ENCODE measurements at regions not wholly inside any gene's neighbourhood (a gene's known extent, or its start where the extent isn't known, plus 50 kb on each side); places are given as distances from the start of the nearest gene placed in this dataset.
"Not testable (repeated sequence)": the region's sequence is repeated elsewhere in the genome, so short reads cannot be mapped to it uniquely, and the experiment has no call there.

DNA sequence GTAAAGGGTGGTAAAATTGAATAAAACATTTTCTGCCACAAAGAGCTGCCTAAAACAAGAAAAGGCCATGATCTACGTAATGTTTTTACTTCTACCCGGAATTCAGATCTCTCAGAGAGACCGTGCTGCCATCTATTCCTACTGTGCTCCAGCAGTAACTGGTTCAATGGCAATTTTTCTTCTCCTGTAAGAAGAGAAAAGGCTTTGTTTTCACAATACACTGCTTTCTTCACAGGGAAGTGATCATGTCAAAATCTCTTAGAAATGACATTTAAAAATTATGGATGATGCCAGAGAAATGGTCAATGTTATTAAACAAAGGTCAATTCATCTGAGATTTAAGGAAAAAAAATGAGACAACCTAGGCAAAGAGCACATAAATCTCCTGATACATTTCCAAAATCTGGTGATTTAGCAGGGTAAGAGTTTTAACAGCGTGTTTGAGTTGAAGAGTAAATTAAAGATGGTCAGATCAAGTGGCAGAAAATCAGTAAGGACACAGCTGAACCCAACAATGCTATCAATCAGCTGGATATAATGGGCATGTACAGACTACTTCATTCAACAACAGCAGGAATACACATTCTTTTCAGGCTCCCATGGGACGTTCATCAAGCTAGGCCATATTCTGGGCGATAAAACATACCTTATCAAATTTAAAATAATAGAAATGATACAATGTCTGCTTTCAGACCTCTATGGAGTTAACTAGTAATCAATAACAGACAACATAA is 523.1 kb downstream of the CHSY3 start:
- DNase-seq: no peak

DNA sequence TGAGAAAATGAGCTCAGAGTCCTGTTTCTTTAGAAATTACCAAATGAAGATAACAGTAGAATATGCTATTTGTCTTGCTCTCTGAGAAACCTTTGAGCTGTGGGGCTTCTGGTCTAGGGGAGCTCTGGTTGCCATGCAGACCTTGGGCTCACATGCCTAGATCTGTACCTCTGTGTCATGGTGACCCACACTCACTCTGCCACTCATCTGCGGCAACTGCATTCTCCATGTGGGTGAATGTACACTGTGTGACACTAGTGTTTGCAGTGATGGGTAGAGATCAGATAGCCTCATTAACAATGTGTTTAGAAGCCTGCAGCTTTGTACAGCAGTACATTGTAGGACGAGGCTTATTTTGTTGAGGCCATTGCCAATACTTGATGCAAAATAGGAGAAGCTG is 521.2 kb downstream of the CHSY3 start:
- no peak for DNase-seq

DNA sequence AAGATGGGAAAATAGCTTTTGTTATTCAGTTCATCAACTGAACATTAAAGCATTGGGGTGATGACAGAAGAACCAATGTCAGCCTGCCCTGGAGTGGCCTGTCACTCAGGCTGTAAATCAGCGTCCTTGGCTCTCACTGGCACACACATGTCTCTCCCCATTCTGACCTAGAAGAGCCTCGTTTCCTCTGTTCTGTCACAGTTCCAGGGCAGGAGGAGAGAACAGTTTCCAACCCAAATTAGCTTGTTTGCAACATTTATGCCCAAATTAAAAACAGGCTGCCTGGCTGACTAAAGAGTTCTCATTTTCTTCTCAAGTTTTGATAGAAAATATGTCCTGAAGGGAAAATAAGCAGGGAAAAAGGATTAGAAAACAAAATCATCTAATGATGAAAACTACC is 520.1 kb downstream of the CHSY3 start:
- peak; percentile 3 for DNase-seq

GRCh38 chr5:130402906-130403305 is 498.6 kb downstream of the CHSY3 start:
- no peak for DNase-seq

- peak; percentile 63 for DNase-seq
These were observed 495.8 kb downstream of the CHSY3 start for GRCh38 chr5:130400091-130400490.

- no peak for DNase-seq
These were observed 494.6 kb downstream of the CHSY3 start for GRCh38 chr5:130398825-130399224.

GRCh38 chr5:130397727-130398126 is 493.5 kb downstream of the CHSY3 start:
- not testable (repeated sequence) for DNase-seq

- DNase-seq: no peak
These were observed 492.9 kb downstream of the CHSY3 start for GRCh38 chr5:130397132-130397531.

DNA sequence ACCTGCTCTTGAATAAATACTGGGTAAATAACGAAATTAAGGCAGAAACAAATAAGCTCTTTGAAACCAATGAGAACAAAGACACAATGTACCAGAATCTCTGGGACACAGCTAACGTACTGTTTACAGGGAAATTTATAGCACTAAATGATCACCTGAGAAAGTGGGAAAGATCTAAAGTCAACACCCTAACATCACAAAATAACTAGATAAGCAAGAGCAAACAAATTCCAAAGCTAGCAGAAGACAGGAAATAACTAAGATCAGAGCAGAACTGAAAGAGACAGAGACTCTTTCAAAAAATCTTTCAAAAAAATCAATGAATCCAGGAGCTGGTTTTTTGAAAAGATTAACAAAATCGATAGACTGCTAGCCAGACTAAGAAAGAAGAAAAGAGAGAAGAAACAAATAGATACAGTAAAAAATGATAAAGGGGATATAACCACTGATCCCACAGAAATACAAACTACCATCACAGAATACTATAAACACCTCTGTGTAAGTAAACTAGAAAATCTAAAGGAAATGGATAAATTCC is 487.5 kb downstream of the CHSY3 start:
- DNase-seq: not testable (repeated sequence)

GRCh38 chr5:130386155-130386554 is 481.9 kb downstream of the CHSY3 start:
- no peak for DNase-seq

- no peak for DNase-seq
These were observed 481.4 kb downstream of the CHSY3 start for GRCh38 chr5:130385656-130386055.

- DNase-seq: no peak
These were observed 461.7 kb downstream of the CHSY3 start for GRCh38 chr5:130365956-130366355.

GRCh38 chr5:130350131-130350530 is 445.9 kb downstream of the CHSY3 start:
- peak; percentile 35 for DNase-seq

DNA sequence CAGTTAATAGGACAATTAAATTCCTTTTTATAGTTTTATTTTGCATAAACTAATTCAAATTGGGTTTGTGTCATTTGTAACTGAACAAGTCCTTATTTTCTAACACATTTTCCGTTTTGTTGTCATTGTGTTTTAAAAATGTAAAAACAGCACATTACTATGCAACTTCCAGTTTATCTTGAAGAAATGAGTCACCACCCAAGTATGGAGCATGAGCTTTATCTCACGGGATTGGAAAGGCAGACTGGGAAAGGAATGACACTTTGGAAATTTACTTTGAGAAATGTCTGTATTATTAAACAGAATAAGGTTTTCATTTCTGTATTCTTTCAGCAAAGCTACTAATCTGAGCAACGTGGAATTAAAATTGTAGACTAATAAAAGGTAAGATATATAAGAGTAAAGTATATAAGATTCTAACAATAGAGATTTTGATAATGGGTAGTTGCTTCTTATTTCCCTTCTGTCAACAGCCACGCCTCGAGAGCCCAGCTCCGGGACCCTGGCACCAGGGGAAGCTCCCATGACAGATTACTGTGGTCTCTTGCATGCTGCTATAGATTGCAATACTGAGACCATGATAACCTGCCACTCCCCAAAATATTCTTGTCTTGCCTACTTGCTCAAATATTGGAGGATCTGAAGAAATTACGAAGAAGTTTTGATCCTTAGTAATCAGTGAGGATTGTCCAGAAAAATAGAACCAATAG is 433.1 kb downstream of the CHSY3 start:
- DNase-seq: peak; percentile 77

DNA sequence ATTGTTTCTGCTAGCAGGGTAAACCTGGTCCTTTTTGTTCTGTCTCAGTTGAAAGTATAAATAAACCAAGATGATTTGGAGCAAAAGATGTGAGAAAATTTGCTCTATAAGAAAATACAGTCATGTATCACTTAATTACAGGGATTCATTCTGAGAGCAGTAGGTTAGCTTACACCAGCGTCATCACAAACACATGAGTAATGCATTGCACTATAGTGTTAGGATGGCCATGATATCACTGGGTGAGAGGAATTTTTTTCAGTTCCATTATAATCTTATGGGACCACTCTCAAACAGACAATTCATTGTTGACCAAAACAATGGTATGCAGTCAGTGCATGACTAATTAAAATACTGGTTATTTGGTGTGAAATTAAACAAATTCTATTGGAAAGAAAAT is 430.9 kb downstream of the CHSY3 start:
- peak; percentile 23 for DNase-seq

GRCh38 chr5:130333089-130333488 is 428.8 kb downstream of the CHSY3 start:
- DNase-seq: peak; percentile 66

GRCh38 chr5:130331332-130331731 is 427.1 kb downstream of the CHSY3 start:
- no peak for DNase-seq

DNA sequence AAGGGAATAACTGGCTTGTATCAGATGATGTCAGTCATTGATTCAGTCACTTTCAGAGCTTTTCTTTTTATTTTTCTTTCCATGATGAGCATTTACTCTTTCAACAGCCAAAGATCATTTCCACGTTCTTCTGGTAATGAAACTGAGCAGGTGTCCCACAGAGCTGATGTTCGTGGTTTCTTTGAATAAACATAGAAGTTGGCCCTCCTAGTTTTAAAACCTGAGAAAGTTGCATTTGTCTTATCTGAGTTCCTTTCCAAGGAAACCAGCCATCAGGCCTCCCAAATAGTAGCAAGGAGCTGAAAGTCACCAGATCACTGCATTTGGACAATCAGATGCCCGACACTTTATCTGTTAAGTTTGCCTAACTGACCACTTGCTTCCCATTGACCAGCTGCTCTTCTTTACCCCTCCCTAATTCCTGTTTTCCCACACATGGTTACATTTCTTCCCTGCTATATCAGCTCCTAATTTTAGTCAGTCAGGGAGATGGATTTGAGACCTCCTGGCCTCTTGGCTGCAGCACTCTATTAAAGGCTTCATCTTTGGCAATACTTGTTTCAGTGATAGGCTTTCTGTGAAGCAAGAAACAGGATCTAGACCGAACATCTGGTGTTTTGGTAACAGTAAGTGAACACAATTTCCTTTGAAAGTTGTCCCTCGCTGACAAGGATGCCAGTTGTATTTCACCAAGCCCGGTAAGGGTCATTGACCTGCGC is 420.8 kb downstream of the CHSY3 start:
- no peak for DNase-seq

DNA sequence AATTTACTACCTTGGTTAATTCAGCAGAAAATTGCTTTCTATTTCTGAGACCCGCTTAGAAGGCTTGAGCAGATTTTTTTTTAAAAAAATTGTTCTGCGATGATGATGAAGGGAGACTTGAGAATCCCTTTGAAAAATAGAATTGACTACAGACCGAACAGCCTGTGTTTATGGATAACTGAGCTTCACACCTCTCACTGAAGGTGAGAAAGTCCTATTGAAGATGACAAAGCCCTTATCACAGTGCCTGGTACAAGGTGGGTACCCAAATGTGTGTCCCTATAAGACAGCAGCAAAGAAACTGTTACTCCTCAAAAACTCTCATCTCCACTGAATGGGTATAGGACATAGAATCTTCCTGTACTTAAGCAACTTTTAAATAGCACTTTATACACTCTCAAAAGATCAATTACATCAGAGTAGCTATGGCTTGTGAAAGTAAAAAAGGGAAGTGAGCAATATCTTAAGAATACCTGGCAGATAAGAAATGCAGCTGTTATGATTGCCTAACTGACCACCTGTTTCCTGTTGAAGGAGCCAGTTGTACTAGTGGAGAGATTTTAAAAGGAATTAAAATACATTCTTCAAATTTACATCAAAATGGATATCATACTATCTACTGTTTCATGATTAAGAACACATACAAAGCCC is 419.7 kb downstream of the CHSY3 start:
- peak; percentile 11 for DNase-seq

- DNase-seq: no peak
These were observed 417.7 kb downstream of the CHSY3 start for GRCh38 chr5:130321931-130322330.

GRCh38 chr5:130316971-130317680 is 412.9 kb downstream of the CHSY3 start:
- peak; percentile 9 for DNase-seq

DNA sequence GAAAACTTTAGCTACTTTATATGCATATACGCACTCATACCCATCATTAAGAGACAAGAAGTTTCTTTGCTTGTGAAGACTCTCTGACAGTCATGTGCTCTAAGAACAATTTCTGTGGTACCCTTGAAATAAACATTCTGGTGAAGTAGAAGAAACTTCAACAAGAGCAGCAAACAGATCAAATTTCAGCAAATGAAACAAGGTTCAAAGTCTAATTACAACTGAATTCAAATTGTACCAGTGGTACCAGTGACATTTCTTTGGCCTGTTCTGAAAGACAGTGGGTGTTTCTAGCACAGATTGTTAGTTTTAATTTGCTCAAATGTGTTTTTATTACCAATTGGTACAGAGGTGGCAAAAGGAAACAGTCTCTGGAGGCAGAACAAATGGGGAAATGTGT is 391.0 kb downstream of the CHSY3 start:
- no peak for DNase-seq

Data from fibroblast of skin of right quadriceps (primary cell).